ENCODE measurements at regions not wholly inside any gene's neighbourhood (a gene's known extent, or its start where the extent isn't known, plus 50 kb on each side); places are given as distances from the start of the nearest gene placed in this dataset.
"Not testable (repeated sequence)": the region's sequence is repeated elsewhere in the genome, so short reads cannot be mapped to it uniquely, and the experiment has no call there.

GRCh38 chr1:73273886-73274285 is 924.1 kb downstream of the LRRIQ3 start:
- no peak for DNase-seq

GRCh38 chr1:73245196-73245595 is 952.8 kb downstream of the LRRIQ3 start:
- DNase-seq: not testable (repeated sequence)

GRCh38 chr1:73218995-73219546 is 936.7 kb upstream of the NEGR1 start:
- DNase-seq: no peak

DNA sequence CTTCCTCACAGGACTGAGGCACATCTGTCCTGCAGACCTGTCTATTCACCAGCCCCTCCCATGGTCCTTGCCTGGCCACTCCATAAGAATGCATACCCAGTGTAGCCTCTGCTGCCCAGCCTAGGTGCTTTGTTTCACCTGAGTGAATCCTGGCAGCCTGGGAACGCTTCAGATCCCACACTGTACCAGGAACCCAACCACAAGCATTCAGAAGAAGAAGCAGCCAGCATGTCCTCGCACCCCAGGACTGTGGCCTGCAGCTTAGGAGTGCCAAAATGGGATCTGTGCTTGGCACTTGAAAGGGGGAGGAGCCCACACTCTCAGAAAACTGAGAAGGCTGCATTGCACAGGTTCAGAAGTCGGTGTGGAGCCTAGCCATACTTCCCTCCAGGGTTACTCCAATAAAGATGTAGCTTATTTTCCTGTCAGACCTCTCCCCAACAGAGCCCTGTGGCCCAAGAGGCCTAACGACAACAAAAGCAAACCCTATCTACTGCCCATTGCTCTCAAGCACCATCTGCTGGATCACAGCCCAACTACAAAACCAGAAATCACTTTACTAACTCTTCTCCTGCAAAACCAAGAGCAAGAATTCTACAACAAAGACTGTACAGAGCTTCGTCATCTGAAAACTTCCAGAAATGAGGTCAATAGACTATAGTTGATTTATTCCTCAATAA is 923.1 kb upstream of the NEGR1 start:
- DNase-seq: no peak

DNA sequence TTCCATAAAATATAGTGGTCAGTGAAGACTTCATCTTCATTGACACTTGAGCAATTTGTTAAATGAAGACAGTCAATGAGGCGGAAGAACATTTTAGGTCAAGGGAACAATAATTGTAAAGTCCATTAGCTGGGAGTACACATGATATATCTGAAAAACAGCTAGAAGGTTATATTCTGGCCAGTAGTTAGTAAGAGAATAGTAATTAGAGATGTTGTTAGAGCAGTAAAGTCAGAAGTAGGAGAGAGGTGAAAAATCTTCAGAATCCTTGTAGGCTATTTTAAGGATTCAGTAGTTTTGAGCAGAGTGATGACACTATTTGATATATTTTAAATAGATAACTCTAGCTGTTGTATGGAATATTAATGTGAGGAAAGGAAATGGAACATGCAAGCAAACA is 915.6 kb upstream of the NEGR1 start:
- no peak for DNase-seq

- no peak for DNase-seq
These were observed 912.6 kb upstream of the NEGR1 start for GRCh38 chr1:73194965-73195364.

DNA sequence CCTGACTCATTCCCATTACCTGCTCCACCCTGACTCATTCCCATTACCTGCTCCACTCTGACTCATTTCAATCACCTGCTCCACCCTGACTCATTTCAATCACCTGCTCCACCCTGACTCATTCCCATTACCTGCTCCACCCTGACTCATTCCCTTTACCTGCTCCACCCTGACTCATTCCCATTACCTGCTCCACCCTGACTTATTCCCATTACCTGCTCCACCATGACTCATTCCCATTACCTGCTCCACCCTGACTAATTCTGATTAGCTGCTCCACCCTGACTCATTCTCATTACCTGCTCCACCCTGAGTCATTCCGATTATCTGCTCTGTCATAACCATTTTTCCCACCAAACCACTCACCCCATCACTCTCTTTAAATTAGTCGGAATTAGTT is 901.2 kb upstream of the NEGR1 start:
- not testable (repeated sequence) for DNase-seq

GRCh38 chr1:73181190-73181540 is 898.8 kb upstream of the NEGR1 start:
- DNase-seq: no peak

DNA sequence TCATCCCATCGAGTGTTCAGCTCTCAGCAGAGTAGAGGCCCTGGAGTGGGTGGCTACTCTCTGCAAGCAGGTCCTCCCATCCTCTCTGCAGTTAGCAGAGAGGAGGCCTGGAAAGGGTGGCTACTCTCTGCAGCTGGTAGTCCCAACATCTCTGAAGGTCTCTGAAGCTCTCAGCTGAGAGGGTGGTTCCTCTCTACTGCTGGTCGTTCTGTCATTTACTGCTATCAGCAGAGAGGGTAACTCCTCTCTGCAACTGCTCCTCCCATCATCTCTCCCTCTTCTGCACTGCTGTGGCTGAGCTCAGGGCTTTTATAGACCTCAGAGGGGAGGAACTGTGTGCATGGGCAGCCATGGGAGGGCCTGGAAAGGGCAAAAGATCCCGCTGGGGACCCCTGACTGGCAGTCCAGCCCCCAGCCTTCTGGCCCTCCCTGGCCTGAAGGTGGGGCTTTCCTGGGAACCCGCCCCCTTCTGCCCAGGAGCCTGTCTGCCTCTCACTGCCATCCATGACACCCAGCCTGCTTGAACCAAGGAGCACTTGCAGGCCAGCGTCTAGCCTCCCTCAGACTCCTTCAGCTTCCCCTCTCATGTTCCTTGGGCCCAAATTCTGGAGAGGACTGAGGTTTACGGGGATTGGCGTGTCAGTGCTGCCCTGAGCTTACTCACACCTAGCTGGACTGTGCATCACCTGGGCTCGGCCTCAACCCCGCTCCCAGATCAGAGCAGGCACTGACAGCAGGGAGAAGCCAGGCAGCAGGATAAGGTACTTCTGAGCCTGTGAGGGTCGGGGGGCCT is 898.3 kb upstream of the NEGR1 start:
- DNase-seq: no peak

DNA sequence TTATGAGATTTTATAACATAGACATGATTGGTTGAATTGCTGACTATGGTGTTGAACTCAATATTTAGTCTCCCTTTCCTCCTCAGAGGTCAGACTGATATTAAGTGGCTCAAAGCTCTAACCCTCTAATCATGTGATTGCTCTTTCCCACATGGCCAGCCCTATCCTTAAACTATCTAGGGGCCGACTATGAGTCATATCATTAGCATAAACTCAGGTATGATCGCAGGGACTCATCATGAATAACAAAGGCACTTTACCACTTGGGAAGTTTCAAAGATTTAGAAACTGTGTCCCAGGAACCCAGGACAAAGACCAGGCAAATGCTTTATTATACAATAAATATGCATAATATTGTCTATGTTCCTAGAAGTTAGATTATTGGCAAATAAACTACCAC is 894.6 kb upstream of the NEGR1 start:
- no peak for DNase-seq

DNA sequence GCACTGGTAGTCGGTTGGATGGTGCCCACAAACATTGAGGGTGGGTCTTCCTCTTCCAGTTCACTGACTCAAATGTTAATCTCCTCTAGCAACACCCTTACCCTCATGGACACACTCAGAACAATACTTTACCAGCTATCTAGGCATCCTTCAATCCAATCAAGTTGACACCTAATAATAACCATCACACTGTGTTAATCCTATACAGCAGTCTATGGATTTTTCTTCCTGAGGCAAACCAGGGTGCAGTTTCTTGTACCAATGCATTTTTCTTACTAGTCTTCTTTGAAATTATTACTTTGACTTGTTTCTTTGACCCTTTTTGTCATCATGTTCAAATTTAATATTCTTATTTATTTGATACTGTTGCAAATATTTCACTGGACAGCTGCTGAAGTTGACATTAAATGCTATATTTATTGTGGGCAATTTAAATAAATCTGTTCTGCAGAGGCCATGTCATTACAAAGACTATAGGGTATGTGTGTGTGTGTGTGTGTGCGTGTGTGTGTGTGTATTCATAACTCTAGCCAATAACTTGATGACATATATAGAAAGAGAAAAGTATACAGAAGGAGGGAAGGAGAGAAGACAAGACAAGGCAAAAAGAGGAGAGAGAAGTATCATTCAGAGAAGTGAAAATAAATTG is 884.8 kb upstream of the NEGR1 start:
- no peak for DNase-seq

DNA sequence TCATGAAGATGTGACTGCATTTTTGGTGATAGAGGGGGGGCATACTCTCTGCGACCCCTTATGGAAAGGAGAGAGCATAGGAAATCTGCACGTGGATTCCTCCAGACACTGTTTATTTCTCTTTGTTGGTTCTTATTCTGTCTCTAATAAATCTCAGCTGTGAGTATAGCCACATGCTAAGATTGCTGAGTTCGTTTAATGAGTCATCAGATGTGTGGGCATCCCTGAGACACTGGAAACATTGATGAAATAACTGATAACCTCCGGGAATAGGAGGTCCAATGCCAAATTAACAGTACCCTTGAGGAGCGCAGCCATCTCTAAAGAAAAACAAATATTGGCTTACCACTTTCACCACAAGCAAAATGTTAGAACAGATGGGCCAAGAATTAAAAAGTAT is 880.2 kb upstream of the NEGR1 start:
- DNase-seq: no peak

- no peak for DNase-seq
These were observed 879.1 kb upstream of the NEGR1 start for GRCh38 chr1:73161418-73161817.

- no peak for DNase-seq
These were observed 878.4 kb upstream of the NEGR1 start for GRCh38 chr1:73160759-73161158.

- no peak for DNase-seq
These were observed 862.0 kb upstream of the NEGR1 start for GRCh38 chr1:73144311-73144710.

DNA sequence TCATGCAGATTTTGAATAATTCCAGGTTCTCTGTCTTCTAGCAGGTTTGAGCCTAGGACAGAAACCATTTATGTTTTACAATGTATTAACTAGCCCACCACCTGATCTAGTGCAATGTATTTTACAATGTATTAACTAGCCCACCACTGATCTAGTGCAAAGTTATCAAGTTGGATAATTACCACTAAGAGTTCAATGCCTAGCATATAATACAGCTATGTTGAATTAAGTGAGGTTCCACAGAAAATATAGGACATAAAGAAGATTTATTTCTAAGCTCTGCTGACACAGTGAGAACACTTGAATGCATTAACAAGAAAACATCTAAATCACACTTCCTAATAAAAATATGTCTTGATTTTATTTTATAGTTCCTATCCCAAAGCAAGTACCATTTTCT is 854.6 kb upstream of the NEGR1 start:
- DNase-seq: no peak

GRCh38 chr1:73106931-73107330 is 824.6 kb upstream of the NEGR1 start:
- DNase-seq: no peak

DNA sequence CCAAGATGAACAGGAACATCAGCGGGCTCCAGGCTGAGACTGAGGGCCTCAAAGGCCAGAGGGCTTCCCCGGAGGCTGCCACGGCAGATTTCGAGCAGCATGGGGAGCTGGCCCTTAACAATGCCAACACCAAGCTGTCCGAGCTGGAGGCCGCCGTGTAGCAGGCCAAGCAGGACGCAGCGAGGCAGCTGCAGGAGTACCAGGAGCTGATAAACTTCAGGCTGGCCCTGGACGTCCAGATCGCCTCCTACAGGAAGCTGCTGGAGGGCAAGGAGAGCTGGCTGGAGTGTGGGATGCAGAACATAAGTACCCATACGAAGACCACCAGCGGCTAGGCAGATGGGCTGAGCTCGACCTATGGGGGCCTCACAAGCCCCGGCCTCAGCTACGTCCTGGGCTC is 823.4 kb upstream of the NEGR1 start:
- no peak for DNase-seq

DNA sequence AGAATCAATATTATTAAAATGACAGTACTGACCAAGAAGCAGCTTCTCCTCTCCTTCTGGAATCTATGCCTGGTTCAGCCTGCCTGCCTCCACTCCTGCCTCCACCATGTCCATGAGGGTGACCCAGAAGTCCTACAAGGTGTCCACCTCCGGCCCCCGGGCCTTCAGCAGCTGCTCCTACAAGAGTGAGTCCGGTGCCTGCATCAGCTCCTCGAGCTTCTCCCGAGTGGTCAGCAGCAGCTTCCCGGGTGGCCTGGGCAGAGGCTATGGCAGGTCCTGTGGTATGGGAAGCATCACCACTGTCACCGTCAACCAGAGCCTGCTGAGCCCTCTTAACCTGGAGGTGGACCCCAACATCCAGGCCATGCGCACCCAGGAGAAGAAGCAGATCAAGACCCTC is 822.4 kb upstream of the NEGR1 start:
- DNase-seq: no peak

- DNase-seq: no peak
These were observed 817.9 kb upstream of the NEGR1 start for GRCh38 chr1:73100216-73100615.

GRCh38 chr1:73097917-73098316 is 815.6 kb upstream of the NEGR1 start:
- DNase-seq: no peak

DNA sequence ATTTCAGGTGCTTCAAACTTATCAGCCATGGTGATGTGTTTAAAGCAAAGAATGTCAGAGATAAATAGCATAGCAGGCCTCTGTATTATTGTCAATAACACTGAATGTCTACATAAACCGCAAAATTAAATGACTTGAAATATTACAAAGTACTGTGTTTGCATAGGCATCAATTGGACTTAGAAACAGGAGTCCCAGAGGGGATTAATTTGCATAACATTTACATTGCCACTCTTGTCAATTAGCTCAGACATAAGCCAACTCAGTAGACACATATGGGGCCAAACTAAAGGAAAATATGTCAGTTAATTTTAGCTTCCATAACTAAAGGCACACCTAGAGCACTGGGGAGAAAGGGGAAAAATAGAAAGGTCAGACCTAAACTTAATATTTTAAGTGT is 814.5 kb upstream of the NEGR1 start:
- no peak for DNase-seq

DNA sequence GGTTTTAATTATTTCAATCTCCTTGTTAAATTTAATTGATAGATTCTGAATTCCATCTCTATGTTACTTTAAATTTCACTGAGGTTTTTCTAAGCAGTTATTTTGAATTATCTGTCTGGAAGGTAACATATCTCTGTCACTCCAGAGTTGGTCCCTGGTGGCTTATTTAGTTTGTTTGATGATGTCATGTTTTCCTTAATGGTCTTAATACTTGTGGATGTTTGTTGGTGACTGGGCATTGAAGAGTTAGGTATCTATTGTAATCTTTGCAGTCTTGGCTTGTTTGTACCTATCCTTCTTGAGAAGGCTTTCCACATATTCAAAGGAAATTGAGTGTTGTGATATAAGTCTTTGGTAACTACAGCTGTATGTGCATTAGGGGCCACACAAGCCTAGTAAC is 810.0 kb upstream of the NEGR1 start:
- DNase-seq: no peak
